GM12878 (cell line): ENCODE measurements at regions not wholly inside any gene's neighbourhood (a gene's known extent, or its start where the extent isn't known, plus 50 kb on each side); places are given as distances from the start of the nearest gene placed in this dataset.

Experiments used
- ATAC-seq: fragments of 200-7000 bp; cut with Tn5 transposase; 3 replicates; pipeline ENCODE4 v1.9.1; 2020; ENCODE audit warnings: mild to moderate bottlenecking, moderate library complexity
- BruUV-seq: library from RNA; stranded (reverse); fragments of 400-500 nt; replicated peaks from 2 replicates; lab custom pipeline; 2021; lab: Mats Ljungman, UMichigan
- CTCF ChIA-PET: fragments of 300-600 bp; sonication (Branson Sonifier 250); formaldehyde crosslinking; extraction: SDS; loops from one replicate; lab custom pipeline; 2021; ENCODE audit warnings: inconsistent platforms; lab: Yijun Ruan, JAX
- POLR2A ChIA-PET: fragments of 350-600 bp; formaldehyde crosslinking; extraction: SDS; loops from one replicate; lab custom pipeline; 2021; ENCODE audit warnings: inconsistent platforms; lab: Charles Lee
- RAD21 ChIA-PET: fragments of 300-600 bp; sonication (Branson Sonifier 250); formaldehyde crosslinking; loops from one replicate; lab custom pipeline; 2023; ENCODE audit warnings: antibody characterized with exemption; ENCODE audit not compliant: unreplicated experiment; lab: Charles Lee
- SMC1A ChIA-PET: fragments of 300-600 bp; sonication (Branson Sonifier 250); formaldehyde crosslinking; loops from one replicate; lab custom pipeline; 2023; ENCODE audit not compliant: unreplicated experiment, uncharacterized antibody; lab: Charles Lee
- DNase-seq: peaks from one replicate; pipeline ENCODE4 v3.0.0-alpha.2; 2011; ENCODE audit warnings: low read depth, low spot score
- FAIRE-seq: peaks from 3 replicates; lab custom pipeline; 2011; peaks lifted over from hg19 to GRCh38; lab: Jason Lieb, UNC
- H2AFZ ChIP-seq: 2 replicates; pipeline ENCODE4 v1.6.0; 2011; ENCODE audit warnings: low read depth, low read length, control low read depth; ENCODE audit not compliant: control insufficient read depth
- H3K27ac ChIP-seq: 2 replicates; pipeline ENCODE4 v1.5.1; 2011; ENCODE audit warnings: control low read depth; ENCODE audit not compliant: control insufficient read depth, insufficient read depth
- H3K27me3 ChIP-seq, 2 experiments: replicated peaks in 1 of 2; 2 replicates each; pipeline versions ENCODE4 v1.6.0 to v1.6.1; 2011; ENCODE audit warnings: low read length in 1 of 2; ENCODE audit not compliant: control insufficient read depth in 2 of 2, insufficient read depth in 2 of 2
- H3K36me3 ChIP-seq, 2 experiments: 2 replicates each; pipeline ENCODE4 v1.5.1; 2011; ENCODE audit warnings: low read length in 1 of 2; ENCODE audit not compliant: control insufficient read depth in 2 of 2, insufficient read depth in 2 of 2
- H3K4me1 ChIP-seq: 2 replicates; pipeline ENCODE4 v1.6.1; 2011; ENCODE audit warnings: mild to moderate bottlenecking, low read length, moderate library complexity, mixed read lengths; ENCODE audit not compliant: control insufficient read depth, insufficient read depth
- H3K4me2 ChIP-seq: 2 replicates; pipeline ENCODE4 v1.6.0; 2011; ENCODE audit warnings: control low read depth; ENCODE audit not compliant: control insufficient read depth, insufficient read depth
- H3K4me3 ChIP-seq: fragments of 200-600 bp; sonication (generic); 2 replicates; pipeline ENCODE4 v1.5.1; 2016
- H3K79me2 ChIP-seq: 2 replicates; pipeline ENCODE4 v1.6.0; 2011; ENCODE audit warnings: low read length; ENCODE audit not compliant: control insufficient read depth, insufficient read depth
- H3K9ac ChIP-seq: 2 replicates; pipeline ENCODE4 v1.8.0; 2011; ENCODE audit warnings: low read length, control low read depth, mixed read lengths; ENCODE audit not compliant: control insufficient read depth, insufficient read depth
- H3K9me3 ChIP-seq: replicated peaks from 3 replicates; pipeline ENCODE4 v1.5.1; 2011; ENCODE audit warnings: mild to moderate bottlenecking, low read length; ENCODE audit not compliant: control insufficient read depth, insufficient read depth
- H4K20me1 ChIP-seq: 2 replicates; pipeline ENCODE4 v1.6.0; 2011; ENCODE audit not compliant: control insufficient read depth, insufficient read depth
- CBX3 ChIP-seq: fragments of 200-600 bp; sonication (generic); IDR thresholded peaks from 2 replicates; pipeline ENCODE4 v1.6.1; 2016; ENCODE audit warnings: low read depth, borderline replicate concordance
- CEBPZ ChIP-seq: fragments of 150-350 bp; IDR thresholded peaks from 2 replicates; pipeline ENCODE4 v1.6.1; 2016; ENCODE audit warnings: low read depth, low read length
- HDAC6 ChIP-seq: fragments of 200-600 bp; sonication (generic); IDR thresholded peaks from one replicate; pipeline ENCODE4 v1.8.0; 2017; ENCODE audit warnings: antibody characterized with exemption; ENCODE audit not compliant: unreplicated experiment
- HSF1 ChIP-seq: fragments of 150-350 bp; IDR thresholded peaks from 2 replicates; pipeline ENCODE4 v1.6.1; 2014; ENCODE audit warnings: mild to moderate bottlenecking, low read depth, low read length
- IRF4 ChIP-seq: IDR thresholded peaks from 2 replicates; pipeline ENCODE4 v1.6.1; 2011; ENCODE audit warnings: low read depth, low read length
- MAX ChIP-seq: IDR thresholded peaks from 2 replicates; pipeline ENCODE4 v1.6.1; 2012; ENCODE audit warnings: low read depth, low read length, improper control_type of control experiment
- RAD51 ChIP-seq: fragments of 450-650 bp; IDR thresholded peaks from 2 replicates; pipeline ENCODE4 v1.6.1; 2016; ENCODE audit warnings: moderate library complexity, mild to moderate bottlenecking, inconsistent platforms
- RB1 ChIP-seq: fragments of 450-650 bp; formaldehyde crosslinking; IDR thresholded peaks from 2 replicates; pipeline ENCODE4 v1.6.1; 2017; ENCODE audit warnings: mild to moderate bottlenecking, borderline replicate concordance
- TAF1 ChIP-seq: IDR thresholded peaks from 2 replicates; pipeline ENCODE4 v1.6.1; 2011; ENCODE audit warnings: mild to moderate bottlenecking, low read depth, low read length, borderline replicate concordance
- ZBTB33 ChIP-seq: fragments of 450-650 bp; IDR thresholded peaks from 2 replicates; pipeline ENCODE4 v1.6.1; 2017; ENCODE audit warnings: mild to moderate bottlenecking
- ZNF24 ChIP-seq: fragments of 450-650 bp; IDR thresholded peaks from 2 replicates; pipeline ENCODE4 v1.6.1; 2017; ENCODE audit warnings: antibody characterized with exemption, mild to moderate bottlenecking
- WGBS: methylation state at CpG from one replicate; pipeline ENCODE4 v1.1.6; 2016; ENCODE audit warnings: low lambda C conversion rate; ENCODE audit not compliant: insufficient replicate concordance, insufficient coverage; ENCODE audit errors: missing lambda C conversion rate; 5-methylcytosine and 5-hydroxymethylcytosine counted together
- in situ Hi-C: fragments of 300-500 bp; cut with MboI; formaldehyde crosslinking; loops from 9 replicates; pipeline ENCODE4 v1.14.3; 2018; ENCODE audit warnings: mixed read lengths
- intact Hi-C: fragments of 100-400 bp; cut with micrococcal nuclease; formaldehyde crosslinking; loops from one replicate; pipeline ENCODE4 v1.14.2; 2022; ENCODE audit not compliant: unreplicated experiment

- no peak overlapping the region for H3K27ac ChIP-seq
- H3K4me2 ChIP-seq = no peak overlapping the region
- no peaks in the 10 kb centered on the region for H3K4me1 ChIP-seq
- H3K9ac ChIP-seq = no peak overlapping the region
- intact Hi-C loops (no loop called here), in situ Hi-C loops (no loop called here)
- no peaks in the 10 kb centered on the region for H3K9me3 ChIP-seq
- POLR2A ChIA-PET = no interaction called here
- no peak overlapping the region for H2AFZ ChIP-seq
- H3K79me2 ChIP-seq = no peaks in the 10 kb centered on the region
- DNase-seq (no peak), ATAC-seq (no peak), FAIRE-seq (no peak)
- SMC1A ChIA-PET = no interaction called here
- H3K27me3 ChIP-seq = no peaks in the 10 kb centered on the region
- H3K36me3 ChIP-seq = no peaks in the 10 kb centered on the region
- RAD21 ChIA-PET = no interaction called here
- no CpG with 5 or more reads among the region's 1 CpG for WGBS
- H3K4me3 ChIP-seq = no peak overlapping the region
- CTCF ChIA-PET = no interaction called here
- no TSS peak for BruUV-seq
- H4K20me1 ChIP-seq = no peaks in the 10 kb centered on the region
- TF ChIP-seq RAD51 = no peak
- TF ChIP-seq RB1 = no peak
- TF ChIP-seq HDAC6 = no peak
- no peak for TF ChIP-seq IRF4
- no peak for TF ChIP-seq MAX
- no peak for TF ChIP-seq ZBTB33
- TF ChIP-seq ZNF24 = no peak
- no peak for TF ChIP-seq CBX3
- TF ChIP-seq HSF1 = no peak
- no peak for TF ChIP-seq TAF1
- TF ChIP-seq CEBPZ = no peak
Measured at GRCh38 chrY:15554991-15555390, 1030.7 kb downstream of the NLGN4Y start.
